ENCODE measurements at regions not wholly inside any gene's neighbourhood (a gene's known extent, or its start where the extent isn't known, plus 50 kb on each side); places are given as distances from the start of the nearest gene placed in this dataset.

- Mint-ChIP-seq H3K9me3 (ENCODE audit: low read depth) (no peaks in the 10 kb centered on the region), H3K27ac (ENCODE audit: unreplicated experiment) (no peak overlapping the region), H3K36me3 (ENCODE audit: low read depth) (no peaks in the 10 kb centered on the region), H3K4me3 (ENCODE audit: unreplicated experiment) (no peak overlapping the region), H3K27me3 (ENCODE audit: low read depth) (no peaks in the 10 kb centered on the region), H3K4me1 (ENCODE audit: low read depth) (no peaks in the 10 kb centered on the region)
- DNase-seq (ENCODE audit: low spot score) = no peak
- no peak for TF ChIP-seq CTCF (IDR thresholded peaks at IDR 0.05)
These were observed 84.5 kb downstream of the ZIC1 start for GRCh38 chr3:147493666-147494065.

DNA sequence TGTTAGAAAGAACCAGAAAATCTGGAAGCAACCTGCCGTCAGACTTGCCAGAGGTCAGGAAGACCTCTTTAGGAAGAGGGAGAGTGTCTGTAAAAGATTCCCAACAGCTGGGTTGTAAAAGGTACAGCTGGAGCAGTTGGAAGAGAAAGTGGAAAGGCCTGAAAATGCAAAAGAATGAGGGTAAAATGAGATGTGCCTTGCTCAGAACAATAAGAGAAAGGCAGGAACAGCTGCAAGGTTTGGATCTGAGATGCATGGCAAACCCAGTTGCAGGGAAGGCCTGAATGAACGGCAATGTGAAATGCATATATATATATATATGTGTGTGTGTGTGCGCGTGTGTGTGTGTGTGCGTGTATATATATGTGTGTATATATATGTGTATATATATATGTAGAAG lies 88.1 kb downstream of the ZIC1 start:
- DNase-seq (ENCODE audit: low spot score) = no peak
- Mint-ChIP-seq H3K4me1 (ENCODE audit: low read depth) (no peaks in the 10 kb centered on the region), H3K9me3 (ENCODE audit: low read depth) (no peaks in the 10 kb centered on the region), H3K27me3 (ENCODE audit: low read depth) (no peaks in the 10 kb centered on the region), H3K36me3 (ENCODE audit: low read depth) (no peaks in the 10 kb centered on the region), H3K27ac (ENCODE audit: unreplicated experiment) (no peak overlapping the region), H3K4me3 (ENCODE audit: unreplicated experiment) (no peak overlapping the region)
- TF ChIP-seq CTCF (IDR thresholded peaks at IDR 0.05) = no peak

GRCh38 chr3:147507638-147508286 lies 98.6 kb downstream of the ZIC1 start:
- no peak overlapping the region for H3K27ac Mint-ChIP-seq (ENCODE audit: unreplicated experiment)
- no peaks in the 10 kb centered on the region for H3K9me3 Mint-ChIP-seq (ENCODE audit: low read depth)
- TF ChIP-seq CTCF (IDR thresholded peaks at IDR 0.05) = no peak
- H3K27me3 Mint-ChIP-seq (ENCODE audit: low read depth) = no peaks in the 10 kb centered on the region
- no peaks in the 10 kb centered on the region for H3K4me1 Mint-ChIP-seq (ENCODE audit: low read depth)
- DNase-seq (ENCODE audit: low spot score) = no peak
- no peaks in the 10 kb centered on the region for H3K36me3 Mint-ChIP-seq (ENCODE audit: low read depth)
- no peak overlapping the region for H3K4me3 Mint-ChIP-seq (ENCODE audit: unreplicated experiment)

GRCh38 chr3:147509448-147509847 lies 100.3 kb downstream of the ZIC1 start:
- Mint-ChIP-seq H3K9me3 (ENCODE audit: low read depth) (no peaks in the 10 kb centered on the region), H3K27ac (ENCODE audit: unreplicated experiment) (no peak overlapping the region), H3K36me3 (ENCODE audit: low read depth) (no peaks in the 10 kb centered on the region), H3K27me3 (ENCODE audit: low read depth) (no peaks in the 10 kb centered on the region), H3K4me1 (ENCODE audit: low read depth) (no peaks in the 10 kb centered on the region), H3K4me3 (ENCODE audit: unreplicated experiment) (no peak overlapping the region)
- no peak for TF ChIP-seq CTCF (IDR thresholded peaks at IDR 0.05)
- no peak for DNase-seq (ENCODE audit: low spot score)

GRCh38 chr3:147513785-147514184 lies 104.6 kb downstream of the ZIC1 start:
- DNase-seq (ENCODE audit: low spot score) = no peak
- TF ChIP-seq CTCF (IDR thresholded peaks at IDR 0.05) = no peak
- Mint-ChIP-seq H3K4me1 (ENCODE audit: low read depth) (no peaks in the 10 kb centered on the region), H3K4me3 (ENCODE audit: unreplicated experiment) (no peak overlapping the region), H3K27me3 (ENCODE audit: low read depth) (no peaks in the 10 kb centered on the region), H3K36me3 (ENCODE audit: low read depth) (no peaks in the 10 kb centered on the region), H3K9me3 (ENCODE audit: low read depth) (no peaks in the 10 kb centered on the region), H3K27ac (ENCODE audit: unreplicated experiment) (no peak overlapping the region)

All from chondrocyte (in vitro differentiated cells).